Stimulated activated CD4-positive, alpha-beta T cell treated with anti-CD3 and anti-CD28 coated beads, Interleukin-4, amount 100 ng/mL, for 24 hours (primary cell): ENCODE measurements at regions not wholly inside any gene's neighbourhood (a gene's known extent, or its start where the extent isn't known, plus 50 kb on each side); places are given as distances from the start of the nearest gene placed in this dataset.

Experiments
- DNase-seq: peaks from one replicate; pipeline ENCODE4 v3.0.0-alpha.2; 2020

- no peak for DNase-seq
Observed at GRCh38 chr19:31119951-31120690, 229.1 kb downstream of the TSHZ3 start.

DNA sequence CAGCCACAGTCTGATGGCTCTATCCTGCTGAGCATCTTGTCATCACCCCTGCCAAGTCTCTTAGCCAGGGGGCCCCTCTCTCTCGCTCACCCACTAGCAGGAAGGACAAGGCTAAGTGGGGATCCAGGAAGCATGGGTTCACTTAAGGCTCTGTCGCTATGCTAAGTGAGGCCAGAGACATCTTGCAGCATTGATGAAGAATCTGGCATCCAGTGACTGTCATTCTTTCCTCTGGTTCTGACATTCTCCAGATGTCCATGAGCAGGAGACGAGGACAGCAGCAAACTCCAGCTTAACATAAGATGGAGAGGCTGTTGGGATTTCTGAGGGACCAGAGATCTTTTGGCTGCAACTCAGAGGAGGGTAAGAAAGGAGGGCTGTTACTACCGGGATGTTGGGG lies 230.2 kb downstream of the TSHZ3 start:
- no peak for DNase-seq

GRCh38 chr19:31118287-31118955 lies 230.8 kb downstream of the TSHZ3 start:
- DNase-seq: no peak

- DNase-seq: no peak
Observed at GRCh38 chr19:31114585-31114984, 234.7 kb downstream of the TSHZ3 start.

- no peak for DNase-seq
Observed at GRCh38 chr19:31113293-31113692, 235.9 kb downstream of the TSHZ3 start.

- no peak for DNase-seq
Observed at GRCh38 chr19:31112158-31112557, 237.1 kb downstream of the TSHZ3 start.

DNA sequence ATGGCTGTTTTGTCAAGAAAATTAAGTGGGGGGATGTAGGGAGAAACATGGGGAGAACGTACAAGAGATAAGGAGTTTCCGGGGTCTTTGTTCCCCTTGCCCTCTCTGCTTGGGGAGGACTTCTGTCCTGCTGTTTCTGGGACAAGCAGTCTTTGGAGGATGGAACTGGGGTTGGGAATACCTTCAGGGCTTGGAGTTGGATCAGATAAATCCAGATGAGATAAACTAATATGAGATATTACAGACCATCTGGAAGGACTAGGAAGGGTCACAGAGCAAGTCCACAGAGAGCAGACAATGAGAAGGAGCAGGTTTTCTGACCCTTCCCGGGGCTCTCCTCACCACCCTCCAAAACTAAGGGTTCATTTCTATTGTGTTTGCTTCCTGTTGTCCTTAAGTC lies 237.5 kb downstream of the TSHZ3 start:
- no peak for DNase-seq

- DNase-seq: peak; percentile 9
Observed at GRCh38 chr19:31110336-31110735, 238.9 kb downstream of the TSHZ3 start.

- no peak for DNase-seq
Observed at GRCh38 chr19:31109636-31110035, 239.6 kb downstream of the TSHZ3 start.

GRCh38 chr19:31107096-31107495 lies 242.1 kb downstream of the TSHZ3 start:
- no peak for DNase-seq

- no peak for DNase-seq
Observed at GRCh38 chr19:31105761-31106160, 243.5 kb downstream of the TSHZ3 start.

DNA sequence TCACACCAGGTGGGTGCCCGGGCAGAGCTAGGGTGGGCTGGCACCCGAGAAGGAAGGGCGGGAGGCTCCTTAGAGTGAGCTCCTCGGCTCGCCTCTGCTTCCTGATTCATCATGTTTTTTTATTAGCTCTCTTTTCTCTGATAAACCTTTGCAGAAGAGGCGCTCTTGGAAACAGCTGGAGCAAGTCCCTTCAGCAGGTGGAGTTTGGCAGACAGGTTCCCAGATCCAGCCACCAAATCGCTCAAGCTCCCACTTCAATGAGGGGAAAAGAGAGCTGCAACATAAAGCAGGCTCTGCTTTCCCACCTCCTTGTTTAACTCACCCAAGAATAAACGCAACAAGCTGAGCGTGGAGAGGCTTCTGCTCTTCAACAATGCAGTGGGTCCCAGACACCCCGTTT lies 244.8 kb downstream of the TSHZ3 start:
- DNase-seq: no peak

DNA sequence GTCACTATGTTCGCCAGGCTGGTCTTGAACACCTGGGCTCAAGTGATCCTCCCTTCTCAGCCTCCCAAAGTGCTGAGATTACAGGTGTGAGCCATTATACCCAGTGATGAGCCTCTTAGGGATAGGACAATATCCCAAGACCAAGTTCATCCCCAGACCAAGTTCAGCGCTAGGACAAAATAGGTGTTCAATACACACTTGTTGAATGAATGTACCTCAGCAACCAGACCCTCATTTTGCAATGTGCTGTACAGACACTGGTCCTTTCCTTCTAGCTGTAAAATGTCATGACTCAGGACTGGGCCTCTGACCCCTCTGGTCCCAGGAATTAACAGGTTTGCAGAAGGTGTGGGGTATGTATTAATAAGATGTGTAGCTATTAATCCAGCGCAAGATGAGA lies 246.0 kb downstream of the TSHZ3 start:
- no peak for DNase-seq

DNA sequence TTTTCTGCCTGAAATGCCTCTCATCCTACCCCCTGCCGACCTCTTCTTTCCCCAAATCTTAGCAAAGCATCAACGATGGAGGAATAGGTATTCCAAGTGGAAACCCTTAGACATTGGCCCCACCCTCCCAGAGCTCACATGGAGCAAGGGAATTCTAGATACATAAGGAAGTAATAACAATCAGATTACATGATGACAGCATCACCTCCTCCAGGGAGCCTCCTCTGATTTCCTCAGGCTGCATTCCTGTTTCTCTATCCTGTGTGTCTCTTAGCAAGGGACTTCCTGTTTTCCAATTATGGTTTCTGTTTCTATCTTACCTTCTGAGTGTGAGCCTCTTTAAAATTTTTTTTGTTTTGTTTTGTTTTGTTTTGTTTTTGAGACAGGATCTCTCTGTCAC lies 246.6 kb downstream of the TSHZ3 start:
- no peak for DNase-seq

GRCh38 chr19:31100981-31101380 lies 248.3 kb downstream of the TSHZ3 start:
- DNase-seq: no peak

DNA sequence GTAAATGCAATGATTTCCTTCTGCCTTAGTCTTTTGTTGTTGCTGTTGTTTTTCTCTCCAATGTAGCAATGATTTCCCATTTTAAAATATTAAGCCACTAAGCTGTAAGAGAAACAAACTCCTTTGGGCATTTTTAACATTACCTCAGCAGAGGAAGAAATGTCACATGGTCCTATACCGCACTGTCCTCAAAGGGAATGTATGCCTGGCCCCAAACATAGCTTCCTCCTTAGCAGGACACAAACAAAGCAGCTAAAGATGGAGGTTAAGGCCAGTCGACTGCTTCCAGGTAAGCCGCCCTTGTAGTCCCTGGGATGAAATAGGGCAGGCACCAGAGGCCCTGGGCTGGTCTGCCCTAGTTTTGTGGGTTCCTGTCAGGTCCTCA lies 249.0 kb downstream of the TSHZ3 start:
- no peak for DNase-seq

GRCh38 chr19:31099515-31100205 lies 249.6 kb downstream of the TSHZ3 start:
- no peak for DNase-seq

- no peak for DNase-seq
Observed at GRCh38 chr19:31098836-31099235, 250.4 kb downstream of the TSHZ3 start.

DNA sequence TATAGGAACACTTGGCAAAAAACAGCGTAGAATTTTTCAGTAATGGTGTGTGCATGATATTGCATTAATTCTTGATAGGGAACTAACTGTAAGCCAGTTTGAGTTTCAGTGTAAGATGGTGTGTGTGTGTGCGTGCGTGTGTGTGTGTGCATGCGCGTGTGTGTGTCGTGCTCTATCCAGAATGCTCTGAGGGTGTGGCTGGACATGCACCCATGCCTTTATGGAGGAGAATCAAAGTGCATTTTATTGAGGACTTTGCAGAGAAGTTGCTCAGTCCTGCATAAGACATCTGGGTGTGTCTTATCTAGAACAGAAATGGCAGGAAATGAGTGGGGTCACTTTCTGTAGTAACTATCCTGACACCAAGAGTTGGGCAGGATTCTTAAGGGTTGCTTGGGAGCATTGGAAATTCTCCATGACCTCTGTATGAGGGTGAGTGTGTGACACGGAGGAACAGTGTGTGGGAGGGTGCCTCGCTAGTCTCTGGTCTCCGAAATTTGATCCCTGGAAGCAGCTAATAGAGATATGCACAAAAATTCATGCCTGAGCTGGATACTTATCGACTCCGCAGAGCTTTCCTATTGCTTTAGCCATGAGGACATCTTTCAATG lies 252.2 kb downstream of the TSHZ3 start:
- DNase-seq: no peak

GRCh38 chr19:31096062-31096830 lies 253.0 kb downstream of the TSHZ3 start:
- DNase-seq: no peak

DNA sequence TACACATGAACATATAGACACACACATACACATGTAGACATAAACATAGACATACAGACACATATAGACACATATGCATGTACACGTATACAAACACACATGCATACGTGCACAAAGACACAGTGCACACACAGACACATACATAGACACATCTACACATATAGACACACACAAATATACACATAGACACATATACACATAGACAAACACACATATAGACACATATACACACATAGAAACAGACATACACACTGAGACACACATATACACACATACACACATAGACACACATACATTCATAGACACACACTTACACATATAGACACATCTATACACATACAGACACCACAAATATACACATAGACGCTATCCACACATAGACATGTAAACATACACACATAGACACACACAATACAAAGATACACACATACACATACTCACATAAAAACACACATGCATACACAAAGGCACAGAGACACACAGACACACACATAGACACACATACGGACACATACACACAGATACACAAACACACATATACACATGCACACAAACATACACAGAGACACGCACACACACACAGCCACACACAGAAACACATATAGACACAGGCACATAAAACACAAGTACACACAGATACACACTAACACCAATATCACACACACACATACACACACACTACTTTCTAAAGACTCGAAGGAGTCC lies 254.0 kb downstream of the TSHZ3 start:
- no peak for DNase-seq

GRCh38 chr19:31092274-31092673 lies 257.0 kb downstream of the TSHZ3 start:
- DNase-seq: no peak
